Ovary (tissue), 7 donors: ENCODE measurements at regions not wholly inside any gene's neighbourhood (a gene's known extent, or its start where the extent isn't known, plus 50 kb on each side); places are given as distances from the start of the nearest gene placed in this dataset.

Experiments
- DNase-seq, 5 donors: peaks; one replicate each; pipeline ENCODE4 v3.0.0-alpha.2; 2019 to 2020
- H3K27ac ChIP-seq, 2 donors: fragments of 200-600 bp; one replicate each; pipeline versions ENCODE4 v1.5.1 to v1.8.0; 2019 to 2022
- H3K27me3 ChIP-seq: fragments of 200-600 bp; one replicate; pipeline ENCODE4 v1.8.0; 2022
- H3K36me3 ChIP-seq: fragments of 200-600 bp; sonication (generic); one replicate; pipeline ENCODE4 v1.5.1; 2019
- H3K4me1 ChIP-seq: one replicate; pipeline ENCODE4 v1.8.1; 2013; ENCODE audit warnings: mild to moderate bottlenecking, moderate library complexity; ENCODE audit not compliant: insufficient read depth
- H3K4me3 ChIP-seq: fragments of 200-600 bp; sonication (generic); one replicate; pipeline ENCODE4 v1.5.1; 2017
- H3K9me3 ChIP-seq, 2 donors: fragments of 200-600 bp in 1 of 2; sonication (generic) in 1 of 2; one replicate each; pipeline versions ENCODE4 v1.5.1 to v1.8.1; 2013 to 2019; ENCODE audit warnings: mild to moderate bottlenecking in 1 of 2, moderate library complexity in 1 of 2
- CTCF ChIP-seq, 3 donors: fragments of 450-650 bp in 2 of 3; fragments of 200-600 bp in 1 of 3; IDR thresholded peaks; one replicate each; pipeline versions ENCODE4 v1.5.1 to v1.8.0; 2016 to 2022; ENCODE audit warnings: antibody characterized with exemption in 3 of 3, mild to moderate bottlenecking in 1 of 3
- EP300 ChIP-seq: sonication (generic); formaldehyde crosslinking; IDR thresholded peaks from one replicate; pipeline ENCODE4 v1.6.1; 2017; ENCODE audit warnings: antibody characterized with exemption
- POLR2A ChIP-seq: fragments of 450-650 bp; IDR thresholded peaks from one replicate; pipeline ENCODE4 v1.6.1; 2017; ENCODE audit warnings: antibody characterized with exemption, mild to moderate bottlenecking, moderate library complexity
- WGBS, 3 donors: extraction: QIAGEN DNeasy Blood & Tissue Kit in 1 of 3; methylation state at CpG; one replicate each; pipeline versions ENCODE4 v1.1.5 to v1.1.7; 2013 to 2017; 5-methylcytosine and 5-hydroxymethylcytosine counted together
- intact Hi-C, 4 donors: fragments of 100-400 bp; cut with DNase I; formaldehyde crosslinking; loops; one replicate each; pipeline versions ENCODE4 v1.11.0 to v1.15.1; 2022 to 2023
- donor health status: DM: no; HTN: no; CAD: no; lungs with moderate emphysema.
- donor health status: DM: no; HTN: no; CAD: no.
- donor health status: Bipolar disorder and iron deficiency.
- donor health status: DM: no; HTN: no; CAD: no.
- donor health status: DM: yes; HTN: yes; CAD: no.

GRCh38 chr6:164929408-164929977, 379.9 kb downstream of the C6orf118 start:
- Histone ChIP-seq H3K27me3 (no peaks in the 10 kb centered on the region), H3K27ac (no peak overlapping the region), H3K4me3 (no peak overlapping the region), H3K36me3 (no peaks in the 10 kb centered on the region), H3K9me3 (no peaks in the 10 kb centered on the region), H3K4me1 (no peaks in the 10 kb centered on the region)
- TF ChIP-seq CTCF (IDR thresholded peaks at IDR 0.05) (no peak), EP300 (no peak), POLR2A (no peak)
- no peak for DNase-seq
- 49 to 81% (median 61%) methylated on average over 13 of the region's 13 CpGs for WGBS, 3 donors
- intact Hi-C loops, result loop anchor here in 1 of 4 donors (10.0 kb wide), 1 partner anchor 1495 kb away; no protein-coding TSS in a partner anchor

- Histone ChIP-seq H3K27ac (no peak overlapping the region), H3K4me1 (no peaks in the 10 kb centered on the region), H3K4me3 (no peak overlapping the region), H3K36me3 (no peaks in the 10 kb centered on the region), H3K27me3 (no peaks in the 10 kb centered on the region), H3K9me3 (no peaks in the 10 kb centered on the region)
- 49 to 74% (median 68%) methylated on average over 8 of the region's 8 CpGs for WGBS, 3 donors
- intact Hi-C loops, result loop anchor here in 1 of 4 donors (10.0 kb wide), 1 partner anchor 1494 kb away; no protein-coding TSS in a partner anchor
- no peak for DNase-seq
- no peak for TF ChIP-seq EP300
- TF ChIP-seq POLR2A, result no peak
- no peak for TF ChIP-seq CTCF (IDR thresholded peaks at IDR 0.05)
Observed at GRCh38 chr6:164928728-164929407, 380.5 kb downstream of the C6orf118 start.

- Histone ChIP-seq H3K4me3 (no peak overlapping the region), H3K9me3 (no peaks in the 10 kb centered on the region), H3K27ac (no peak overlapping the region), H3K4me1 (no peaks in the 10 kb centered on the region), H3K27me3 (no peaks in the 10 kb centered on the region), H3K36me3 (no peaks in the 10 kb centered on the region)
- TF ChIP-seq EP300, result no peak
- TF ChIP-seq POLR2A, result no peak
- no peak for TF ChIP-seq CTCF (IDR thresholded peaks at IDR 0.05)
- DNase-seq, result no peak
- WGBS, 3 donors, result 56 to 63% (median 57%) methylated on average over 17 of the region's 17 CpGs
- intact Hi-C loops, result loop anchor here in 1 of 4 donors (10.0 kb wide), 1 partner anchor 1493 kb away; no protein-coding TSS in a partner anchor
Observed at GRCh38 chr6:164928057-164928727, 381.2 kb downstream of the C6orf118 start.

- DNase-seq, result peak; percentile 24 to 79 (median 62)
Observed at GRCh38 chr6:164927288-164928056, 381.9 kb downstream of the C6orf118 start.

More at GRCh38 chr6:164927288-164928056, 381.9 kb downstream of the C6orf118 start:
- Histone ChIP-seq H3K36me3 (no peaks in the 10 kb centered on the region), H3K9me3 (no peaks in the 10 kb centered on the region), H3K27ac (no peak overlapping the region), H3K4me1 (no peaks in the 10 kb centered on the region), H3K4me3 (no peak overlapping the region), H3K27me3 (no peaks in the 10 kb centered on the region)
- TF ChIP-seq POLR2A, result no peak
- TF ChIP-seq CTCF (IDR thresholded peaks at IDR 0.05), result peak; percentile 55 to 66 (median 56)
- intact Hi-C loops, result loop anchor here in 1 of 4 donors (10.0 kb wide), 1 partner anchor 1493 kb away; no protein-coding TSS in a partner anchor
- WGBS, 3 donors, result 14 to 17% (median 15%) methylated on average over 17 of the region's 17 CpGs
